Omental fat pad (tissue), 3 donors: ENCODE measurements at regions not wholly inside any gene's neighbourhood (a gene's known extent, or its start where the extent isn't known, plus 50 kb on each side); places are given as distances from the start of the nearest gene placed in this dataset.

Source experiments
- ATAC-seq: fragments of 150-250 bp; one replicate; pipeline ENCODE4 v1.9.1; 2016; ENCODE audit warnings: mild to moderate bottlenecking, moderate library complexity; ENCODE audit not compliant: low FRiP score
- DNase-seq: peaks from one replicate; pipeline ENCODE4 v3.0.0-alpha.2; 2019; ENCODE audit warnings: low spot score
- CTCF ChIP-seq, 3 donors: fragments of 450-650 bp; IDR thresholded peaks; one replicate each; pipeline ENCODE4 v1.5.1; 2016 to 2017; ENCODE audit warnings: antibody characterized with exemption in 3 of 3, mild to moderate bottlenecking in 3 of 3, moderate library complexity in 2 of 3

- TF ChIP-seq CTCF (IDR thresholded peaks at IDR 0.05): no peak
- no peak for DNase-seq
- no peak for ATAC-seq
Observed at GRCh38 chr9:115739096-115739875, 414.3 kb upstream of the PAPPA start.

- TF ChIP-seq CTCF (IDR thresholded peaks at IDR 0.05): no peak
- DNase-seq: no peak
- no peak for ATAC-seq
Observed at GRCh38 chr9:115740986-115741385, 412.6 kb upstream of the PAPPA start.

- TF ChIP-seq CTCF (IDR thresholded peaks at IDR 0.05): no peak
- no peak for ATAC-seq
Observed at GRCh38 chr9:115743709-115744605, 409.6 kb upstream of the PAPPA start.

GRCh38 chr9:115746496-115746895 lies 407.1 kb upstream of the PAPPA start:
- DNase-seq: no peak
- no peak for ATAC-seq

More at GRCh38 chr9:115743709-115744605, 409.6 kb upstream of the PAPPA start:
- no peak for DNase-seq

GRCh38 chr9:115747731-115748130 lies 405.9 kb upstream of the PAPPA start:
- TF ChIP-seq CTCF (IDR thresholded peaks at IDR 0.05): no peak
- ATAC-seq: no peak
- no peak for DNase-seq

More at GRCh38 chr9:115746496-115746895, 407.1 kb upstream of the PAPPA start:
- TF ChIP-seq CTCF (IDR thresholded peaks at IDR 0.05): no peak

- TF ChIP-seq CTCF (IDR thresholded peaks at IDR 0.05): no peak
- DNase-seq: no peak
- ATAC-seq: no peak
Observed at GRCh38 chr9:115756736-115757135, 396.9 kb upstream of the PAPPA start.
